GM21737 (cell line): ENCODE measurements at regions not wholly inside any gene's neighbourhood (a gene's known extent, or its start where the extent isn't known, plus 50 kb on each side); places are given as distances from the start of the nearest gene placed in this dataset.
"Not testable (repeated sequence)": the region's sequence is repeated elsewhere in the genome, so short reads cannot be mapped to it uniquely, and the experiment has no call there.

Experiments used
- ATAC-seq: cut with Tn5 transposase; IDR thresholded peaks from one replicate; pipeline ENCODE4 v1.9.1; 2021; ENCODE audit warnings: mild to moderate bottlenecking, moderate library complexity; ENCODE audit not compliant: unreplicated experiment

DNA sequence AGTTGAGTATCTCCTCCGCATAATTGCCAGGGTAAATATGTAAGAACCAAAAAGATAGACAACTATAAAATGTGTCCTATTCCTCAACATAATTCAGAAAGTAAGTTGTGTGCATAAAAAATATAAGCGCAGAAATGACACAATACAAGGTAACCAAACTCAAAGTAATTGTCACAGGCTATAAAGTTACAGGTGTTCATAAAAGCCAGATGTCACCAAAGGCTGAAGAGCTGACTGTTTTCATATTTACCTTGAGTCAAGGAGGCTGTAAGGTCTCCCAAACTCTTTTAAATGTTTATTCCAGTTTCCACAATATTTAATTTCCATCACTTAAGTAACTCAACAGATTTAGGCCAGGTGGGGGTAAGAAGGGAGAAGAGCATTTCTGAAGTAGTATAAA, 192.2 kb upstream of the MARCKS start:
- no peak for ATAC-seq

DNA sequence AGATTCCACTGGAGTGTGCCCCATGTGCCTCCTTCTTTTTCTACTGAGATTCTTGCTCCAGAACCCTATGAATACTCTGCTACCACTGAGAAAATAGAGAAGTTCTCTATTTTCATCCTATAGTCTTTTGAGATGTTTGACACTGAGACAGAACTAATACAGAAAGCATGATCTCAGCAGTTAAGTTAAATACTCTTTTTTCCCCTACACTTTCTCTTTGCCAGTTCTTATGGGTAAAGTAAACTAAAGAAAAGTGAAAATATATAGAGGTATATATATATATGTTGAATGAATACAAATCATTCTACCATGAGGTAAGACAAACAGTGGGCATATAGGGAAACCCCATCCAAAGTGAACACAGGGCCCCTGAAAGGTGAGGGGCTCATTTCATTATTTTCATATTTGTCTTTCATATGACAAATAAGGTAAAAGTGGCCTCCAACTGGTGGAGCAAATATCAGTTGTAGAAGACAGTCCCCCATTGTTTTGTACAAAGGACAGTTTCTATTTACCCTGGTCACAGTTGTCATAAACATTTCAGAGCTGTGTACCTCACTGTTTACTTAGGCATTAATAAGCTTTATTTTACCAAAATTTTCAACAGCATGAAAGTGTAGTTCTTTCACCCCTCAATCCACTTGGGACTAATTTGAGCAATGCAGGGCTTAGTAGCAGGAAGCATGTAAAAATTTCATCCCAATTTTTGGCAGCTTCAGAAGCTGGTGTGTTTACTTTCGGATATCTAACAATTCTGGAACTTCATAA, 188.3 kb upstream of the MARCKS start:
- ATAC-seq: no peak

DNA sequence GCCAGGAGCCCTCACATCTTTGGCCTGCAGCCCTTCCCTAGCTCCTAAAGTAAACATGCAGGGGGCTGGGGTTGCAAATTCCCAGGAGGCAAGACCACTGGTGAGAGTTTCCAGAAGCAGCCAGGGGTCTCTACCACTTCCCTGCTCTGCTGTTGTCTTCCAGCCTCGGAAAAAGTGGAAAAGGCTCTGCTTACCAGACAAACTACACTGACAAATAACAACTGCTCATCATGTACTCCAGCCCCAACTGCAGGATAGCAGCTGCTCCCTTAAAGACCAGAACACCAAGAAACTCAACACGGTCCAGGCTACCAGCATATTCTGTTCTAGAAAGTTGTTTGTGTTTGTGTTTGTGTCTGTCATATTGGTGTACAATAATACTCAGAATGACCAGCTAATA, 187.5 kb upstream of the MARCKS start:
- no peak for ATAC-seq

DNA sequence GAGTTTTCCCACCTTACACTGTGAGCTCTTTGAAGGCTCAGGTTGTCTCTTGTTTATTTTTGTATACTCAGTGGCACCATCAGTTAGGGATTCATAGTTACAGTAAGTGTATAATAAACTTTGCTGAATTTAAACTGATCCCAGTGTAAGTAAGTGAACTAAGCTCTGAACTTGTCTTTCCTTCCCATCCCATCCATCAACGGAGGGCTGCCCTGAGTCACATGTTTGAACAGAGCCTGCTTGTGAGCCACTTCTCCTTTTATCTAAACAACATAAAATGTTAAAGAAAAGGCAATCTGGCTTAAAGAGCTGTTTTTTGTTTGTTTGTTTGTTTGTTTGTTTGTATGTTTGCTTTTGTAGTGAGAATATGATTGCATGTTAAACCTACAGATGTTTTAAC, 185.7 kb upstream of the MARCKS start:
- ATAC-seq: no peak

DNA sequence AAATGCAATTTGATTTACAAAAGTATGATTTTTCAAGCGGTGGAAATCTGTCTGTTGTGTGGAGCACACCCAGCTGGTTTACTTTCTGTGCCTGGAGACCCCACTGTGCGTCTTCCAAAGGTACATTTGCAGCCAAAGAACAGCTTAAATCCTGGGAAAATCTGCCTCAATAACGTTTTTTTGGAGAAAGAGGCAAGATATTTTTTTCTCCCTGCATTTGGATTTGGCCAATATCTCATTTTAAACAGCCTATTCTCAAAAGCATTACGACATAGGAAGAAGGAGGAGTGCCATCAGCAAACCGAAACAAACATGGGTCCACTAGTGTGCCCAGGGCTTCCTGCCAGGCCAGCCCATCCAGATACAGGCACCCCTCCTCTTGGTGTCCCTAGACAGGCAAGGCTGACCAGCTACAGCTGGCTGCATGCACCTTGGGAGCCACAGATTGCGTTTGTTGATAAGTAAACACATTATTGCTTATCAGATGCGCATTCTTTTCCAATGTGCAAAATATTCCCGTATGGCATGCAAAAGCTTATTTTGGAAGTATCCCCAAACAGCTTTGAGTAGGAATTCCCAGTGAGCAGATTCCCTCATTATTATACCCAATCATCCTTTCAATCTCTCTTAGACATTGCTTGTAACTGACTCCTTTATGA, 184.5 kb upstream of the MARCKS start:
- ATAC-seq: no peak

DNA sequence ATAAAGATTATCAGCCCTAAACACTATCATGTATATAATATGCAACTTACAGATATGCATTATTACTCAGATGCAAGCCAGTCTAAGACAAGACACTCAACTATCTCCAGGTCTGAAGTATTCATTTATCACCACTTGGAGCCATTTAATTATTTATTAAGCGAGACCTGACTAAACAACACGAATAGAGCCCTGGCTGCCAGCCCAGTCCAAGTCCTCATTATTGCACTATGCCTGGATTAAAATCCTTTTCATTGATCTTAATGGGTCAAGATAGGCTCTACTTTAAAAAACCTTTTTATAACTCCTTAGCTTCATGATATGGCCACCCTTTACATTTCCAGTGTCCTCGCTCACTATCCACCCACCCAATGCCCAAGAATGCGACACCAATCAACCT, 183.1 kb upstream of the MARCKS start:
- no peak for ATAC-seq

DNA sequence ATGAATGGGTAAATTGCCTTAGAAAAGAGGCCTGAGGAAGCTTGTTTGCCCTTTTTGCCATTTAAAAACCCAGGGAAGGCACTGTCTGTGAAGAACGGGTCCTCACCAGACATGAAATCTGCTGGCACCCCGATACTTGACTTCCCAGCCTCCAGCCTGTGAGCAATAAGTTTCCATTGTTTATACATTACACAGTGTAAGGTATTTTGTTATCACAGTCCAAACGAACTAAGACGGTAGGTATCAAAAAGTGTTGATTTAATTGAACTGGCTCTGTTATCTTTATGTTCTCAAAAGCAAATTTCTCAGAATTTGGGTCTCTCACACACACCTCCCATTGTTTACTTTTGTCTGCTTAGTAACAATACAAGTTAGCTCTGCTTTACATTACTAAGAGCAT, 181.1 kb upstream of the MARCKS start:
- ATAC-seq: no peak

DNA sequence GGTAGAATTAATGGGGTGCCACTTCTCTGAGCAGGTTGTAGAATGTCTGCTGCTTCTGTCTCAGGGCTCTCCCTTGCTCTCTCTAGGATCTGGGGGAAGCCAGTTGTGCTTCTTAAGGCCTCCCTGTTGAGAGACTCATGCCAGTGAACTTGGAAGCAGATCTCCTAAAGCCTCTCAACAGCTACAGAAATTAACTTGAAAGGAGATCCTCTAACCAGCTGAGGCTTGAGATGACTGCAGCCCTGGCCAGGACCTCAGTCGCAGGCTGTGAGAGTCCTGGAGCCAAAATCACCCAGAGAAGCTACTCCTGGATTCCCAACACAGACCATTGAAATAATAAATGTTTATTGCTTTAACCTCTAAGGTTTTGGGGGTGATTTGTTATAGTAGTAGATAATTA, 180.2 kb upstream of the MARCKS start:
- no peak for ATAC-seq

DNA sequence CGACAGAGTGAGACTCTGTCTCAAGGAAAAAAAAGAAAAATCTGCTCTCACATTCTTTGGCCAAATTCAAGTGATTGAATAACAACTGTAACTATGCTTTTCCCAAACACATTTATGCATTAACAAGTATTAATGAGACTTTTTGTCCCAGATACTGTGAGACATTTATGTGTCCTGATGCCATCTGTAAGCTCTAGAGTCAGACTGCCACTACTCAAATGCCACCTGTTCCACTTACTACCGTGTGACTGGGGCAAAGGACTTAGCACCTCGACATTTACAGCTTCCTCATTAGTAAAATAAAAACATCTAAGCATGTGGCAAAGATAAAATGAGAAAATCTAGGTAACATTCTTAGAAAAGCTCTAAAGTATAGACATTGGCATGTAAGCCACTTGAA, 178.1 kb upstream of the MARCKS start:
- no peak for ATAC-seq

DNA sequence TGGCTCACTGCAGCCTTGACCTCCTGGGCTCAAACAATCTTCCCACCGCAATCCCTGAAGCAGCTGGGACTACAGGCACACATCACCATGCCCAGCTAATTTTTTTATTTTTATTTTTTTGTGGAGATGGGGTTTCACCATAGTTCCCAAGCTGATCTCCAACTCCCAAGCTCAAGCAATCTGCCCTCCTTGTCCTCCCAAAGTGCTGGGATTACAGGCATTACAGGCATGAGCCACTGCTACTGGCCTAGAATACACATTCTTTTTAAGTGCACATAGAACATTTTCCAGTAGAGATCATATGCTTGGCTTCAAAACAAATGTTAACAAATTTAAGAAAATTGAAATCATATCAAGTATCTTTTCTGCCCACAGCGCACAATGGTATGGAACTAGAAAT, 176.8 kb upstream of the MARCKS start:
- no peak for ATAC-seq

DNA sequence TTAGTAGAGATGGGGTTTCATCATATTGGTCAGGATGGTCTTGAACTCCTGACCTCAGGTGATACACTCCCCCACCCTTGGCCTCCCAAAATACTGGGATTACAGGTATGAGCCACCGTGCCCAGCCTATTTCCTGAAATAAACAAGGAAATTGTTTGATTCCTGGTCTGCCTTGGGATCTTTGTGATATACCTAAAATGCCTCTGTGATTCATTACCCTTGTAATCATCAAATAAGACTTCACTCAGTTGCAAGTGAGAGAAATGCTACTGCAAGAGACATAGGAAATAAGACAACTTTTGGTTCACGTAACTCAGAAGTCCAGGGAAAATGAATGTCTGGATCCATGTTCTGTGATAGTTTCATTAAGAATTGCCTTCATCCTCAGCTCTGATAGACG, 173.2 kb upstream of the MARCKS start:
- ATAC-seq: no peak

DNA sequence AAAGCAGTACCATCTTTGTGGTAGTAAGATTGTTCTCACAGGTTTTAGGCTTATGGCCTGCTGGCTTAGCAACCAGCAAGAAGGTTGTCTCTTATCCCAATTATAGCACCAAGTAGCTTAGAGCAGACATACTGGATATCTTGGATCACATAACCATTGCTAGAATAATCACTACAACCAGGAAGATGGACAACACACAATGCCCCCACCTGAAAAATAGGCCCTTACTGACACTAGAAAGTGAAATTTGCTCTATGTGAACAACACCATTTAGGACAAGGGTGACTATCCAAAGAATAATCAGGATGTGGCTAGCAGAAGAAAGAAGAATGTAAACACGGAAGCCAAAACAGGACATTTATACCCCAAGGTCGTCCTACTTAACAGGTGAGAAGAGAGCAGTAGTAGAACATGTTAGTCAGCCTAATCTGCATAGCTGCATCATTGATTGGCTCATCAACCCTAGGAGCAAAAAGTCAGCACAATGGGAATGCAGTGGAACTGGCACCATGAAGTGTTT, 172.7 kb upstream of the MARCKS start:
- no peak for ATAC-seq

DNA sequence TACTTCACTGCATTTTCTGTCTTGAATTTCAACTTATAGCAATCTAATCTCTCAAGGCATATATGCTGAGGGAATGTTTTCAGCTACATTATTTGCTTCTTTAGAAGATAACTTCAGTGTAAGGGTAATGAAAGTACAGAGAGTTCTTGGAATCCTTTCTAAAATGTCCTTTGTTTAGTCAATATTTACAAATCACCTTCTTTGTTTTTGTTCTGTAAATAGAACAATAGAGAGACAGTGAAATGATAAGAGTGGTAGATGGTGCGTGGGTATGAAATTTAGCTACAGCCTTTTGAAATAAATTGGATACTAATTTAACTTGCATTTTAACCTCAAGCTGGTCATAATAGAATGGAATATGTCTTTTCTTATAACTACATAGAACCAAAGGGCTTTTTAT, 171.1 kb upstream of the MARCKS start:
- ATAC-seq: no peak

DNA sequence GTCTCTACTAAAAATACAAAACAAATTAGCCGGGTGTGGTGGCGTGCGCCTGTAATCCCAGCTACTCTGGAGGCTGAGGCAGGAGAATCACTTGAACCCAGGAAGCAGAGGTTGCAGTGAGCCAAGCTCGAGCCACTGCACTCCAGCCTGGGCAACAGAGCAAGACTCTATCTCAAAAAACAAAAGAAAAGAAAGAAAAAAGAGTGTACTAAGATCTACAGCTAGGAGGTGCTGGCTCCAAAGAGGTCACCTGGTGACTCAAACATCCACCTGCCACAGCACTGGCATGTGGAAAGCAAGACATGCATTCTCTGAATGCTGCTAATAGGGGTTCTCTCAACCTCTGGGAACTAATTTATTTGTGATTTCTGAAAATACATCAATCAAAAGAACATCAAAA, 167.5 kb upstream of the MARCKS start:
- ATAC-seq: not testable (repeated sequence)

DNA sequence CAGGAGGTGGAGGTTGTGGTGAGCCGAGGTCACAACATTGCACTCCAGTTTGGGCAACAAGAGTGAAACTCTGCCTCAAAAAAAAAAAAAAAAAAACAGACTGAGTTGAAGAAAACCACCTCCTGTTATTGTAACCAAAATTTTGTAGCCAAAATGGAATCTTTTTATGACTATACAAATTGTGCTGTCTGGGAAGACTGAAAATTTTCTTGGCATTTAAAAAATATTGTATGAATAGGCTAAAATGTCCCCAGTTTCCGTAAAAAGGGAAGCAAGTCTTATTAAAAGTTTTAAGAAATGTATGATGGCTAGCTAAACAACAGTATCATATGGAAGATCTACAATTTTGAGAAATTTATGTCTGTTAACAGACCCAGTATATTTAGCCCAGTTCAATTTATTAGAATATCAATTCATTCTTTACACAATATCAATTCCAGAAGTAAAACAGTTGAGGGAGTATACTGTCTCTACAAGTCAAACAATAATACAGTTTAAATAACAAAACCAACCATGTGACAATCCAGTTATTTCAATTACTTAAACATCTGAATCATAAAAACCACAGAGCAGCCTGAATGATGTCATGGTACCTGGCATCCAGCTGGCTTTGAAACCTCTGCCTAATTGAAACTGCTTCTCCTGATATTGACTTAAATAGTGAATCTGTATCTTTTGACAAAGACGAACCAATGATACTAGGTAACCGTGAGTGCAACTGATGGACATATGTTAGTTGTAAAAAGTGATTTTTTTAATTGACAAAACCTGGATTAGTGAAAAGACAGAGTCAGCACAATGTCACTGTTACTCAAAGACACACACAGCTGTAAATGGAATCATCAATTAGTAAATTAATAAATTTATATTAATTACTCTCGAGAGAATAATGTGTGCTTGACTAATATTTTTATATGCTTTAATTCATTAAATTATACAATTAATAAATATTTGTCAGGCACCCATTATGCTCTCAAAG, 166.6 kb upstream of the MARCKS start:
- peak; percentile 71 for ATAC-seq

DNA sequence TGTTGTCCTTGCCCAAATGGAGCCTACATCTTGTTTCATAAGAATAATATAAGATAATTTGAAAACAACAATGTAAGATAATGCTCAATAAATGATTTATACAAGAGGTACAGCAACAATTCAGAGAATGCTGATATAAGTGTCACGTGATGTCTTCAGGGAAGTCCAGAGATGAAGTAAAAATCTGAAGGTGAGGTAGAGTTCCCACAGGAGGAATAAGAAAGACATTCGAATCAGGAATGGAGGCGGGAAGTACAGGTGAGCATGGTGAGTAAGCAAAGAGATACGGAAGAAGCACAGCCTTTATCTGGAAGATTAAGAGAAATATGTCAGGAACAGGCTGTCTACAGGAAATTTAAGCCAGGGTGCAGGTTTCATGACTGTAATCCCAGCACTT, 165.9 kb upstream of the MARCKS start:
- no peak for ATAC-seq

DNA sequence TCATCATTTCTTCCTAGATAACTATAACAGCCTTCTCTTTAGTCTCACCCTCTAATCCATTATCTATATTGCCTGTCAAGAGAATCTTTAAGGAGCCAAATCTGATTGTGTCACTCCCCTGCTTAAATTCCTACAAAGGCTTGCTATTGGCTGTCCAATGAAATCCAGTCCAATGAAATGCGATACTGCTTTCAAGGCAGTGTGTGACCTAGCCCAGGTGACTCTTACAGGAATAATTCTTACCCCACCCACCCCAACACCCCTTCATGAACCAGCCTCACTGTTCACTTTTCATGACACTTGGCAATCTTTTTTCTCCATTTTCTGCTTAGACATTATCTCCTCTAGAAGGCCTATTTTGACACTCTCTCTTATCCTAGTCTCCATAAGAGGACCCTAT, 163.3 kb upstream of the MARCKS start:
- no peak for ATAC-seq

DNA sequence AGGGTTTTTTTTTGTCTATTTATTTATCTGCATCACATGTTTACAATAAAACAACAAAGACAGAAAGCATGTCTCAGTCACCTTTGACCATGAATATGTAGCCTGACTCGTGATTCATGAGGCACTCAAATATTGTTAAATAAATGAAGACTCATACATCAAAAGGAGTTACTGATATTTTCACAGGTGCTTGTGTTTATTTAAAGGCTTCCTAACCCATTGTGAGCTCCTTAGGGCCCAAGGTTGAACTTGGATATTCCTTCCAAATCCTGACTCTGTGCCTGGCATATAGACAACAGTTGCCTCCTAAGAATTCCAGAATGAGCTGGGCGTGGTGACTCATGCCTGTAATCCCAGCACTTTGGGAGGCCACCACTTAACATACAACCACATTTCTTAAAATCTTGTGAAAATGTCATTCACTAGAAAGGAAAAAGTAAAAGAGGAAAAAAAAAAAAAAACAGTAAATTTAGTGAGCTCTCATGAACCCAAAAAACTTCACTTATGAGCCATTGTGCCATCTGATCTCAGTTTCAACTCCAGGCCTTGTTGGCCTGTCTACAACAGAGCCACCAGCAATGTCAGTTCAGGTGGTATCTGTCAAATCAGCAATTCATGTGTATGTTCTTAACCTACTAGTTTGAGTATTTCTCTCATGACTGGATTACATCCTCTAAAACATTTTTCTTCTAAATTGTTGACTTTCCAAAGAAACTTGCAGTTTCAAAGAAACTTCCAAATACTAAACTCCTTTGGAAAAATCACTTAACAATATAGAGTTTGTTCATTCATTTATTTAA, 162.7 kb upstream of the MARCKS start:
- ATAC-seq: no peak

DNA sequence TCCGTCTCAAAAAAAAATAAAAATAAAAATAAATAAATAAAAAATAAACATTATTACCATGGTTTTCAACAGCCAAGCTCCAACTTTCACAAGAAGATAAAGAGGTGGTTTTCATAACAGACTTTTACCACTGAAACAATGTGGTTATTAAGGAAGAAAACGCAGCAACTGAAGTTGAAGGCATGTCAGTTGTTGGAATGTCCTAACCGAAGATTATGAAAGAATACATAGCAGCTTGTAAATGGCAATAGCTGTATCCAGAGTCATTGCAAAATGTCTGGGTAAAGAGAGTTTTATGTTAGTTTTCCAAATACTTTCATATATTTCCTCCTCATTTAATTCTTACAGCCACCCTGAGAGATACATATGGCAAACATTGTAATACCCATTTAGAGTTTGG, 161.6 kb upstream of the MARCKS start:
- no peak for ATAC-seq

DNA sequence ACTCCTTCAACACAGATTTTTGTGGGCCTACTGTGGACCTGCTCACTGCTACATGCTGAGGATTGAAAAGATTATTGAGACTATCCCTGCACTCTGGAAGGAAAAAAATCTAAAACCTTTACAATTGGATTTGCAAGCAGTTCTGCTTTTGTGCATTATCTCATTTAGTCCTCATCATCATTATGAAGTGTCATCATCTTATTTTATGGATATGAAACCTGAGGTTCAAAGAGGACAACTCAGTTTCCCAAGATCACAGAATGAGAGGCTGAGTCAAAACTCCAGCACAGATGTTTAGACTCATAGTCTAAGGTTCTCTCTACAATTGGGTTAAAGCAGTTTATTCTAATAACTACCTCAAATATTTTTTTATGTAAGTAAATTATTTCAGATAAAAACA, 160.2 kb upstream of the MARCKS start:
- no peak for ATAC-seq
